NCI-H2171 (cell line): ENCODE measurements at regions not wholly inside any gene's neighbourhood (a gene's known extent, or its start where the extent isn't known, plus 50 kb on each side); places are given as distances from the start of the nearest gene placed in this dataset.
"Not testable (repeated sequence)": the region's sequence is repeated elsewhere in the genome, so short reads cannot be mapped to it uniquely, and the experiment has no call there.

Source experiments
- DNase-seq: peaks from one replicate; lab custom pipeline; 2025; lab: John Stamatoyannopoulos, UW

GRCh38 chr2:228590681-228591080 is 409.2 kb upstream of the SPHKAP start:
- no peak for DNase-seq

DNA sequence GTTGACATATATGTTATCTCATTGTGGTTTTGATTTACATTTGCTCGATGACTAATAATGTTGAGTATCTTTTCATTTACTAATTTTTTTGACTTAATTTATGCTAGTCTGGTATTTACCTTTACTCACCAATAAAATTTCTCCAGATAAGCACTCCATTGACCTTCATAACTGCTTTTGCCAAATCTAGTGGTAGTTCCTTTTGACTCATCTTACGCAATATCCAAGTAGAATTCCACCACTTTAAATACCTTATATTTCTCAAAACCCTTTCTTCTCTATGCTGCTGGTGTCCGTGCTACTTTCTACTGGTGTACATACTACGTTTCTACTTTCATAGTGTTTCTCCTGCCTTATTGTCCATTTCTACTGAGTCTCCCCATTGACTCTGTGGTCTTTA is 407.6 kb upstream of the SPHKAP start:
- no peak for DNase-seq

- DNase-seq: no peak
These were observed 400.2 kb upstream of the SPHKAP start for GRCh38 chr2:228581731-228582130.

GRCh38 chr2:228575897-228576296 is 394.4 kb upstream of the SPHKAP start:
- no peak for DNase-seq

GRCh38 chr2:228568275-228568674 is 386.8 kb upstream of the SPHKAP start:
- DNase-seq: not testable (repeated sequence)

DNA sequence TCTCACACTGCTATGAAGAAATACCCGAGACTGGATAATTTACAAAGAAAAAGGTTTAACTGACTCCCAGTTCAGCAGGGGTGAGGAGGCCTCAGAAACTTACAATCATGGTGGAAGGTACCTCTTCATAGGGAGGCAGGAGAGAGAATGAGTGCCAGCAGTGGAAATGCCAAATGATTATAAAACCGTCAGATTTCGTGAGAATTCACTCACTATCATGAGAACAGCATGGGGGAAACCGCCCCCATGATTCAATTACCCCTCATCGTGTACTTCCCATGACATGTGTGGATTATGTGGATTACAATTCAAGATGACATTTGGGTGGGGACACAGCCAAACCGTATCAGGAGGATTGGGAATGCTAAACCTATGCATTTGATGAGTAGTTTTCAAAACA is 380.3 kb upstream of the SPHKAP start:
- DNase-seq: no peak

DNA sequence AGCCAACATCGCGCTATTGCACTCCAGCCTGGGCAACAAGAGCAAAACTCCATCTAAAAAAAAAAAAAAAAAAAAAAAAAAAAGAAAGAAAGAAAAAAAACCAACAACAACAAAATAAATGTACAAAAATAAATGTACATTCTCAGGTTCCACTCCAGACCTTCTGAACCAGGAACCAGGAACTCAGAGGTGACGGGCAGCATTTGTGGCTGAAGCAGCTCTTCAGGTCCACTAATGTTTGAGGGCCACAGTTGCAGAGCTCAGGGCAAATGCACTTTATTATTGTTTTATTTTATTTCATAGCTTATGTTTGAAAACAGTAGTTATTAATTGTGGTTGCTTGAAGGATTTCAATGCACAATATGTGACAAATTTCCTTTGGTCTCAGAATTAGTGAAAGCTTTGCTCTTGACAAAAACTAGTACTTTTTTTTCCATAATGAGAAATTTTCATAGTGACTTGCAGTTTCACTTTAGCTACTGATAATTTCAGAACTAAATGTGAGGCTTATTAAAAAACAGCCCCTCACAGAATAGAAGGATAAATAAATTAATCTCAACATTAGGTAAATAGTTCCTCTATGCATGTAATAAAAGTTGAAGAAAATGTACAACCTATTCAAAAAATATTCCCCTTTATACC is 378.4 kb upstream of the SPHKAP start:
- DNase-seq: no peak

DNA sequence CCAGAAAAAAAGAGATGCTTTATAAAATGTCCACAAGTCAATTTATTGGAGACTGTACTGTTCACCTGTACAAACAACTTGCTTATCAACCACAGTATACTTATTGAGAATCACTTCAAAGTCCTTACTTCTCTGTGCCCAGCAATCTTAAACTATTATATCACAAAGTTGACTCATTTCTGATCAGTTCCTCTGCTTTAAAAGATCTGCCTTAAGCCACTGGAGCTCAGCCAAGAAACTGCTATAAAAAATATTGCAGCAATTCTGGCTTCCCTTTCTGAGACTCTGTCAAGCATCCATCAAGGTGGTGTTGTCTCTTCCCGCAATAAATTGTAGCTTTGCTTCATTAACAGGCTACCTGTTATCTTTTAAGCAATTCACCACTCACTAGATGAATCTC is 375.2 kb upstream of the SPHKAP start:
- no peak for DNase-seq

DNA sequence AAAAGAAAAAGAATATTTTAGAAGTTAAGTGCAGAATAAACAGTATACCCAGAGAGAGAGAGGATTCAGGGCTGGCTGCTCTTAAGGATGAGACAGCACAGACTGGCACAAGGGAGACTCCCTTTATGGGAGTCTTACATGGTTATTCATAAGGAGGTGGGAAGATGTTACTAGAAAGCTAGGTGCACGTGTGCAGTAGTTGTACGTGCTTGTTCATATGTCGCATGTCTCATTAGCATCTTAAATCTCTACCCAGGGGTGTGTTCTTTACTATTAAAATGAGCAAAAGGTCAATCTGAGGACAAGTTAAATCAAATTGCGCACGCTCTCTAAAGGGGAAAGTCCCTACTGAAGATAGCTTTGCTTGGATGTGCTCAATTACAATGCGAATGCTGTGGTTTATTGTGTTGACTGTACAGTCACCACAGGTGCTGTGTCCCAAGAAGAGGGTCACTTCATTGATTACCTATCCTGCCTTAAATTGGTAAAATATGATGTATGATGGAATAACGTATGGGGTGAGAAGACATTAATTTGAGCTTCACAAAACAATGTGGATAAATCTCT is 368.0 kb upstream of the SPHKAP start:
- DNase-seq: no peak

DNA sequence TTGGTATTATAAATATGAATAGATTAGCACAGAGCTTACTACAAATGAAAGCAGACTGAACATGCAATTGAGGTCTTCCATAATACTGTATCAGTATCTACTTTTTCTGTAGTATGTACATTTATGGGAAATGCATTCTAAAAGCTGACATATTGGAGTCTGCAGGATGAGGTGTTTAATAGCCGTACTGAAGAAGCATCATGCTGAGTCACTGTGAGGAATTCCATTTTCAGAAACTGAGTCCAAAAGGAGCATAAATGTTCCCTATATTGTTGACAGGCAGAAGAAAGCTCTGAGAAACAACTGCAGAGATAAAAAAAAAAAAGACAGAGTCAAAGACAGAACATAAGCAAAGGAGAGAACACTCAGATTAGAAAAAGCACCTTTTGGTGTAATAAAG is 366.7 kb upstream of the SPHKAP start:
- DNase-seq: no peak

DNA sequence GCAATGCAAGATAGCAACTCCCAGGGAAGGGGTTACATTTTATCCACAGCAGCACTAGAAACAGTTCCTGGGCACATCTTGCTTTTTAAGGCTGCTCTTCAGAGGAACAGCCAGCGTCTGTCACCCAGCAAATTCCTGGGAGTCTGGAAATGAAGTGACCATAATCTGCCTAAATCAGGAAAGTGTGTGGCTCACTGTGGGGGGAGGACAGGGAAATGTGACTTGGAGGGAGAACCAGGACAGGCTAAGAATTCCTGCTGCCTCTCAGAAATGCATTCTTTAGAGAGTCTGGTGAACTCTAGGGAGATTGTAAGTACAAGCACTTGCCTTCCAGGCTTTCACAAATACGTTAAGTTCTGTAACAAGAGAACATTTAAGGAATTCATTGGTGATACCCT is 364.3 kb upstream of the SPHKAP start:
- no peak for DNase-seq

GRCh38 chr2:228545041-228545747 is 363.7 kb upstream of the SPHKAP start:
- no peak for DNase-seq

- no peak for DNase-seq
These were observed 361.6 kb upstream of the SPHKAP start for GRCh38 chr2:228543117-228543516.

- no peak for DNase-seq
These were observed 360.8 kb upstream of the SPHKAP start for GRCh38 chr2:228542277-228542676.

- DNase-seq: no peak
These were observed 360.3 kb upstream of the SPHKAP start for GRCh38 chr2:228541789-228542188.

- DNase-seq: no peak
These were observed 359.5 kb upstream of the SPHKAP start for GRCh38 chr2:228540976-228541375.

DNA sequence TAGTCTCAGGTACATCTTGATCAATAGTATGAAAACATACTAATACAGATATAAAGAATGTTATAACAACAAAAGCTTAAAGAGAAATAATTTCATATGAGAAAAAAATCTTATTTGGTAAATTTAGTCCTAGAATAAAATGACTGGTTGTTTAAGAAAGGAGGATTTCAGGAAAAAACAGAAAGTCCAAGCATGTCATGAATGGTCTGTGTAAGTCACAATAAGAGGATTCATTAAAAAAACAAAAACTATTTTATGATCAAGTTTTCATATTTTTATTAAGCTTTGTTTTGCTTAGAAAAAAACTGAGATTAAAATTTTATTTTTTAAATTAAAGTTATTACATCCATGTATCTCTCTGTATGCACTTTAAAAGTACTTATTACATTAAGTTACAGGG is 353.9 kb upstream of the SPHKAP start:
- DNase-seq: no peak

- no peak for DNase-seq
These were observed 351.7 kb upstream of the SPHKAP start for GRCh38 chr2:228533156-228533555.

- DNase-seq: no peak
These were observed 350.7 kb upstream of the SPHKAP start for GRCh38 chr2:228532233-228532632.

GRCh38 chr2:228527197-228527881 is 345.9 kb upstream of the SPHKAP start:
- DNase-seq: no peak

DNA sequence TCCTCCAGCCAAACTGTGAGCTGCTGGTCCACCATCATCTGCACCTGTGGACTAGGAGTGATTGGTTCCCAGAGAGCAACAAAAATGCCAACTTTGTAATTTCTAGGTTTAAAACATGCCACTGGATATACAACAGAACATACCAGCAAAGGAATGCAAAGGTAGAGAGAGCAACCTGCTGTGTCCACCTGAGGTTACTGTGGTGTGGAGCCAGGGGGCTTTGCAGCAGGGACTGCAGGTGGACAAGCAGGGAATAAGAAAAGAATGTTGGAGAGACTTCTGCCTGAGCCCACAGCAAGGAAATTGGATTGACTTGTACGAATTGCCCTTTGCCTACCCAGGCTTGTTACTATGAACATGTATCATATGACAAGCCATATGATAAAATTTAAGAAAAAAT is 345.2 kb upstream of the SPHKAP start:
- no peak for DNase-seq

DNA sequence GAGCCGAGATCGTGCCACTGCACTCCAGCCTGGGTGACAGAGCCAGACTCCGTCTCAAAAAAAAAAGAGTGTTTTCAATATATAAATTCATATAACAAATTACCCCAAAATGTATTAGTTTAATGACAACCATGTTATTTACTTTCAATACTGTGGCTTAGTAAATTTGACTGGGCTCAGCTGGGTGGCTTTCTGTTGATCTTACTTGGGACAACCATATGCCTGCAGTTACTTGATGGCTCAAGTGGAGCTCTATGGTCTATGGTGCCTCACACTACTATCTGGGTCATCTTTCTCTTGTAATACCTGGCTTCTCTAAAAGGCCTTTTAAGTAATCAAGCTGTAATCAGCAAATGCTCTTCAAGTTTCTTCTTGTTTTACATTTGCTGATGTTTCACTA is 341.5 kb upstream of the SPHKAP start:
- DNase-seq: no peak

GRCh38 chr2:228522276-228522675 is 340.8 kb upstream of the SPHKAP start:
- DNase-seq: no peak
